Hepatocyte (in vitro differentiated cells): ENCODE measurements at regions not wholly inside any gene's neighbourhood (a gene's known extent, or its start where the extent isn't known, plus 50 kb on each side); places are given as distances from the start of the nearest gene placed in this dataset.

Source experiments
- DNase-seq: peaks from one replicate; pipeline ENCODE4 v3.0.0-alpha.2; 2016; ENCODE audit warnings: low spot score
- H2AFZ ChIP-seq: fragments of 200-600 bp; sonication (generic); 2 replicates; pipeline ENCODE4 v1.6.0; 2016; ENCODE audit warnings: antibody characterized with exemption, mild to moderate bottlenecking
- H3K27ac ChIP-seq: fragments of 200-600 bp; sonication (generic); 2 replicates; pipeline ENCODE4 v1.5.1; 2016; ENCODE audit warnings: mild to moderate bottlenecking
- H3K27me3 ChIP-seq: fragments of 200-600 bp; sonication (generic); 2 replicates; pipeline ENCODE4 v1.6.1; 2016
- H3K36me3 ChIP-seq: fragments of 200-600 bp; sonication (generic); replicated peaks from 2 replicates; pipeline ENCODE4 v1.5.1; 2016; ENCODE audit warnings: low read depth; ENCODE audit not compliant: insufficient read depth
- H3K4me1 ChIP-seq: fragments of 200-600 bp; sonication (generic); 2 replicates; pipeline ENCODE4 v1.5.1; 2016; ENCODE audit warnings: mild to moderate bottlenecking, moderate library complexity; ENCODE audit not compliant: insufficient read depth
- H3K4me2 ChIP-seq: fragments of 200-600 bp; sonication (generic); 2 replicates; pipeline ENCODE4 v1.6.0; 2016
- H3K4me3 ChIP-seq: fragments of 200-600 bp; sonication (generic); 2 replicates; pipeline ENCODE4 v1.5.1; 2016; ENCODE audit warnings: mild to moderate bottlenecking
- H3K79me2 ChIP-seq: fragments of 200-600 bp; sonication (generic); 2 replicates; pipeline ENCODE4 v1.6.0; 2017; ENCODE audit warnings: mild to moderate bottlenecking
- H3K9me2 ChIP-seq: fragments of 200-600 bp; sonication (generic); replicated peaks from 2 replicates; pipeline ENCODE4 v1.6.0; 2017; ENCODE audit warnings: mild to moderate bottlenecking; ENCODE audit not compliant: insufficient read depth
- H3K9me3 ChIP-seq: fragments of 200-600 bp; sonication (generic); 2 replicates; pipeline ENCODE4 v1.5.1; 2016; ENCODE audit warnings: low read depth, mild to moderate bottlenecking
- H4K20me1 ChIP-seq: fragments of 200-600 bp; sonication (generic); 2 replicates; pipeline ENCODE4 v1.6.0; 2016; ENCODE audit warnings: mild to moderate bottlenecking; ENCODE audit not compliant: insufficient read depth, poor library complexity, severe bottlenecking
- EZH2 ChIP-seq: fragments of 200-600 bp; sonication (generic); IDR thresholded peaks from 2 replicates; pipeline ENCODE4 v1.6.1; 2016; ENCODE audit warnings: antibody characterized with exemption, mild to moderate bottlenecking, borderline replicate concordance
- EZH2phosphoT487 ChIP-seq: fragments of 200-600 bp; sonication (generic); IDR thresholded peaks from one replicate; pipeline ENCODE4 v1.6.1; 2018; ENCODE audit warnings: antibody characterized with exemption, mild to moderate bottlenecking, low read depth, moderate library complexity; ENCODE audit not compliant: unreplicated experiment, severe bottlenecking
- WGBS: methylation state at CpG from one replicate; pipeline ENCODE4 v1.1.6; 2016; ENCODE audit warnings: low lambda C conversion rate; ENCODE audit errors: missing lambda C conversion rate; 5-methylcytosine and 5-hydroxymethylcytosine counted together
- TF ChIP-seq, protein P1 (sequence below): fragments of 200-600 bp; sonication (generic); IDR thresholded peaks from 2 replicates; pipeline ENCODE4 v1.5.1; 2016; ENCODE audit warnings: antibody characterized with exemption, mild to moderate bottlenecking; ENCODE audit not compliant: poor library complexity

- H3K36me3 ChIP-seq: no peaks in the 10 kb centered on the region
- no peak overlapping the region for H2AFZ ChIP-seq
- H3K9me2 ChIP-seq: no peaks in the 10 kb centered on the region
- no peak overlapping the region for H3K4me2 ChIP-seq
- H4K20me1 ChIP-seq: no peaks in the 10 kb centered on the region
- no peaks in the 10 kb centered on the region for H3K9me3 ChIP-seq
- no peaks in the 10 kb centered on the region for H3K27me3 ChIP-seq
- DNase-seq: no peak
- H3K4me3 ChIP-seq: no peak overlapping the region
- WGBS: 96% methylated on average over 3 of the region's 3 CpGs
- H3K27ac ChIP-seq: no peak overlapping the region
- no peaks in the 10 kb centered on the region for H3K79me2 ChIP-seq
- no peaks in the 10 kb centered on the region for H3K4me1 ChIP-seq
- TF ChIP-seq, protein P1, sequence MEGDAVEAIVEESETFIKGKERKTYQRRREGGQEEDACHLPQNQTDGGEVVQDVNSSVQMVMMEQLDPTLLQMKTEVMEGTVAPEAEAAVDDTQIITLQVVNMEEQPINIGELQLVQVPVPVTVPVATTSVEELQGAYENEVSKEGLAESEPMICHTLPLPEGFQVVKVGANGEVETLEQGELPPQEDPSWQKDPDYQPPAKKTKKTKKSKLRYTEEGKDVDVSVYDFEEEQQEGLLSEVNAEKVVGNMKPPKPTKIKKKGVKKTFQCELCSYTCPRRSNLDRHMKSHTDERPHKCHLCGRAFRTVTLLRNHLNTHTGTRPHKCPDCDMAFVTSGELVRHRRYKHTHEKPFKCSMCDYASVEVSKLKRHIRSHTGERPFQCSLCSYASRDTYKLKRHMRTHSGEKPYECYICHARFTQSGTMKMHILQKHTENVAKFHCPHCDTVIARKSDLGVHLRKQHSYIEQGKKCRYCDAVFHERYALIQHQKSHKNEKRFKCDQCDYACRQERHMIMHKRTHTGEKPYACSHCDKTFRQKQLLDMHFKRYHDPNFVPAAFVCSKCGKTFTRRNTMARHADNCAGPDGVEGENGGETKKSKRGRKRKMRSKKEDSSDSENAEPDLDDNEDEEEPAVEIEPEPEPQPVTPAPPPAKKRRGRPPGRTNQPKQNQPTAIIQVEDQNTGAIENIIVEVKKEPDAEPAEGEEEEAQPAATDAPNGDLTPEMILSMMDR: no peak
- TF ChIP-seq EZH2phosphoT487: no peak
- no peak for TF ChIP-seq EZH2
Measured at GRCh38 chr4:122973465-122973864, 51.1 kb upstream of the NUDT6 start.

DNA sequence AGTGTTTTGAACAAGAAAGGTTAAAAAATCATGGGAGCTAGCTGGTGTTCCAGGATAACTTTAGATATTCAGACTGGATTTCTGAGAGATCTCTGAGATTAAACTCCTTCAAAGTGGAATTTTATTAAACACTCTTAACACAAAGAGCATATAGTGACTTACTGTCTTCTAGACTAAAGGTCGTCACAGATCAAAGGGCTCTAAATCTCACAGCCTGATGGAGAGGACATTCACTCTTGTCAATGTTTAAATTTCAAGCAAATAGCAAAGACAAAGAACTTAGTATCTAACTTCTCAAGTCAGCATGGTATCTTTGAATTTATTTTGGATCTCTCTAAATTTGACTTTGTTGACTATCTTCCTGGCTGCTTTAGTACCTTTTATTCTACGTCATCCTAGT, 53.7 kb upstream of the NUDT6 start:
- Histone ChIP-seq H3K36me3 (no peaks in the 10 kb centered on the region), H3K4me3 (no peak overlapping the region), H4K20me1 (no peaks in the 10 kb centered on the region), H2AFZ (no peak overlapping the region), H3K27me3 (no peaks in the 10 kb centered on the region), H3K79me2 (no peaks in the 10 kb centered on the region), H3K9me3 (no peaks in the 10 kb centered on the region), H3K4me1 (no peaks in the 10 kb centered on the region), H3K27ac (no peak overlapping the region), H3K4me2 (no peak overlapping the region), H3K9me2 (no peaks in the 10 kb centered on the region)
- WGBS: 89% methylated on average over 2 of the region's 2 CpGs
- TF ChIP-seq, protein P1: no peak
- TF ChIP-seq EZH2phosphoT487: no peak
- TF ChIP-seq EZH2: no peak
- DNase-seq: no peak

DNA sequence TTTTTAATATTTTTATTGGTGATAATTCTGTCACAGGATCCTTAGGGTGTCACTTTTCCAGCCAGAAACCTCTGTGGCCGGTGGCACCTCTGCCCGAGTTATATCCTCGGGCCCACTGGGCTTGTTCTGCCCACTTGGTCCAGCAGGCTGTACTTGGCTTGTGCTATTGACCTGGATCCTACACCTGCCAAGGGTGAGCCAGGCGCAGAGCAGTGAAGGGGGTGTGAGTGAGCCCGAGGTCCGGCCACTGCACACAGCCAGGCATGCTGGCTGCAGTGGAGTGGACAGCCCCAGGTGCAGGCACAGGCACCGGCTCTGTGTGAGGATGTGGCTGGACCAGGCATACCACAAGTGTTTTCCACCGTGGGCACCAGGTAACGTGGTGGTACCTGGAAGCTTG, 54.7 kb upstream of the NUDT6 start:
- H3K27me3 ChIP-seq: no peaks in the 10 kb centered on the region
- H3K27ac ChIP-seq: no peak overlapping the region
- H3K9me2 ChIP-seq: no peaks in the 10 kb centered on the region
- WGBS: 97% methylated on average over 9 of the region's 9 CpGs
- TF ChIP-seq EZH2phosphoT487 (no peak), EZH2 (no peak)
- TF ChIP-seq, protein P1: no peak
- H3K36me3 ChIP-seq: no peaks in the 10 kb centered on the region
- H3K9me3 ChIP-seq: no peaks in the 10 kb centered on the region
- H3K4me2 ChIP-seq: no peak overlapping the region
- no peak for DNase-seq
- H2AFZ ChIP-seq: no peak overlapping the region
- no peaks in the 10 kb centered on the region for H3K4me1 ChIP-seq
- H3K4me3 ChIP-seq: no peak overlapping the region
- no peaks in the 10 kb centered on the region for H4K20me1 ChIP-seq
- H3K79me2 ChIP-seq: no peaks in the 10 kb centered on the region

DNA sequence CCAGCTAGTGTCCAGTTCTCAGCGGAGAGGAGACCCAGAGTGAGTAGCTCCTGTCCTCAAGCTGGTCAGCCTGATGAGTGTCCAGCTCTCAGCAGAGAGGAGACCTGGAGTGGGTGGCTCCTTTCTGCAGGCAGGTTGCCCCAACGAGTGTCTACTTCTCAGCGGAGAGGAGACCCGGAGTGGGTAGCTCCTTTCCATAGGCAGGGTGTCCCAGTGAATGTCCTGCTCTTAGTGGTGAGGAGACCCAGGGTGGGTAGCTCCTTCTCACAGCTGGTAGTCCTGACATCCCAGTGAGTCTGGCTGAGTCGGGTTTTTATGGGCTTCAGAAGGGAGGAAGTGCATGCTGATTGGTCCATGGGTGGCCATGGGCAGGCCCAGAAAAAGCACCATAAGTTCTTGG, 55.7 kb upstream of the NUDT6 start:
- Histone ChIP-seq H3K4me1 (no peaks in the 10 kb centered on the region), H3K9me3 (no peaks in the 10 kb centered on the region), H3K79me2 (no peaks in the 10 kb centered on the region), H3K9me2 (no peaks in the 10 kb centered on the region), H3K4me3 (no peak overlapping the region), H3K36me3 (no peaks in the 10 kb centered on the region), H3K4me2 (no peak overlapping the region), H3K27me3 (no peaks in the 10 kb centered on the region), H2AFZ (no peak overlapping the region), H4K20me1 (no peaks in the 10 kb centered on the region), H3K27ac (no peak overlapping the region)
- WGBS: 95% methylated on average over 5 of the region's 5 CpGs
- TF ChIP-seq EZH2phosphoT487 (no peak), EZH2 (no peak)
- TF ChIP-seq, protein P1: no peak
- no peak for DNase-seq
